Erythroblast (primary cell): ENCODE measurements at regions not wholly inside any gene's neighbourhood (a gene's known extent, or its start where the extent isn't known, plus 50 kb on each side); places are given as distances from the start of the nearest gene placed in this dataset.

Experiments used
- GATA1 ChIP-seq: IDR thresholded peaks from 2 replicates; pipeline ENCODE4 v1.6.1; 2011; ENCODE audit warnings: low read depth, mild to moderate bottlenecking, control low read depth, low read length, moderate library complexity
- POLR2A ChIP-seq: IDR thresholded peaks from 2 replicates; pipeline ENCODE4 v1.6.1; 2011; ENCODE audit warnings: mild to moderate bottlenecking, low read length

- TF ChIP-seq POLR2A: no peak
- TF ChIP-seq GATA1: no peak
Measured at GRCh38 chr3:89558711-89559110, 451.3 kb downstream of the EPHA3 start.
